UCSD-AML1 (cell line): ENCODE measurements at regions not wholly inside any gene's neighbourhood (a gene's known extent, or its start where the extent isn't known, plus 50 kb on each side); places are given as distances from the start of the nearest gene placed in this dataset.

ENCODE experiments used
- DNase-seq: peaks from one replicate; lab custom pipeline; 2025; ENCODE audit not compliant: unreplicated experiment; lab: John Stamatoyannopoulos, UW

GRCh38 chr13:24106429-24106828, 54.1 kb upstream of the SPATA13 start:
- no peak for DNase-seq

GRCh38 chr13:24107955-24108614, 52.4 kb upstream of the SPATA13 start:
- no peak for DNase-seq

GRCh38 chr13:24108615-24108965, 51.9 kb upstream of the SPATA13 start:
- no peak for DNase-seq

GRCh38 chr13:24110011-24110410, 50.5 kb upstream of the SPATA13 start:
- DNase-seq: no peak
